ENCODE measurements at regions not wholly inside any gene's neighbourhood (a gene's known extent, or its start where the extent isn't known, plus 50 kb on each side); places are given as distances from the start of the nearest gene placed in this dataset.

- Histone ChIP-seq H3K4me2 (no peak overlapping the region), H3K27ac (no peak overlapping the region), H3K9me3 (peaks cover 2% of the 10 kb centered on the region; the same call in 1 of the 3 replicates), H3K4me3 (no peak overlapping the region), H3K4me1 (no peaks in the 10 kb centered on the region)
- POLR2A ChIA-PET: no interaction called here
- 86% methylated on average over 8 of the region's 8 CpGs for WGBS (ENCODE audit: missing lambda C conversion rate)
- FAIRE-seq (no peak), ATAC-seq (no peak), DNase-seq (ENCODE audit: low read depth in 1 of 2, low spot score in 1 of 2) (no peak)
- TF ChIP-seq MAFK (IDR thresholded peaks at IDR 0.05; ENCODE audit: partially characterized antibody): peak; percentile 95
- TF ChIP-seq POLR2AphosphoS2 (conservative IDR thresholded peaks at IDR 0.05; ENCODE audit: low read length): no peak
- TF ChIP-seq ZC3H11A (IDR thresholded peaks at IDR 0.05): no peak
- CTCF ChIA-PET: interaction anchor here (1.0 to 1.8 kb wide), 2 partner anchors 10 to 79 kb away, joined by 3 to 6 read pairs; no protein-coding TSS in a partner anchor
Measured at GRCh38 chr2:8379128-8379527, 302.7 kb upstream of the ID2 start.

- Histone ChIP-seq H3K27ac (no peak overlapping the region), H3K4me1 (no peaks in the 10 kb centered on the region), H3K4me3 (no peak overlapping the region), H3K4me2 (no peak overlapping the region), H3K9me3 (peaks cover 2% of the 10 kb centered on the region; the same call in 1 of the 3 replicates)
- DNase-seq (ENCODE audit: low read depth in 1 of 2, low spot score in 1 of 2): no peak
- ATAC-seq: no peak
- ChIA-PET CTCF (no interaction called here), POLR2A (no interaction called here)
- WGBS (ENCODE audit: missing lambda C conversion rate): 86% methylated on average over 4 of the region's 4 CpGs
- no peak for FAIRE-seq
- TF ChIP-seq RFX5 (IDR thresholded peaks at IDR 0.05): no peak
- no peak for TF ChIP-seq ZFP36 (IDR thresholded peaks at IDR 0.05; ENCODE audit: borderline replicate concordance, partially characterized antibody)
- TF ChIP-seq BHLHE40 (IDR thresholded peaks at IDR 0.05; ENCODE audit: low read depth, low read length): no peak
- no peak for TF ChIP-seq SMC3 (IDR thresholded peaks at IDR 0.05)
- TF ChIP-seq TFCP2L1 (CRISPR knock-in tag; IDR thresholded peaks at IDR 0.05): no peak
- no peak for TF ChIP-seq CBX2 (IDR thresholded peaks at IDR 0.05; ENCODE audit: borderline replicate concordance, low read depth)
- no peak for TF ChIP-seq E2F6 (IDR thresholded peaks at IDR 0.05; ENCODE audit: borderline replicate concordance, low read depth)
- no peak for TF ChIP-seq POLR2AphosphoS2 (conservative IDR thresholded peaks at IDR 0.05; ENCODE audit: low read length)
- no peak for TF ChIP-seq HDAC2 (IDR thresholded peaks at IDR 0.05)
- TF ChIP-seq NFE2L2 (conservative IDR thresholded peaks at IDR 0.05; ENCODE audit: low read length): no peak
- TF ChIP-seq USF2 (IDR thresholded peaks at IDR 0.05): no peak
- TF ChIP-seq HOXB13 (CRISPR knock-in tag; IDR thresholded peaks at IDR 0.05; ENCODE audit: low read depth): no peak
Measured at GRCh38 chr2:8379549-8379948, 302.3 kb upstream of the ID2 start.

- Histone ChIP-seq H3K4me3 (no peak overlapping the region), H3K4me2 (no peak overlapping the region), H3K27ac (no peak overlapping the region), H3K9me3 (no peaks in the 10 kb centered on the region), H3K4me1 (no peaks in the 10 kb centered on the region)
- 84% methylated on average over 6 of the region's 6 CpGs for WGBS (ENCODE audit: missing lambda C conversion rate)
- FAIRE-seq (no peak), ATAC-seq (no peak), DNase-seq (ENCODE audit: low read depth in 1 of 2, low spot score in 1 of 2) (no peak)
- ChIA-PET POLR2A (no interaction called here), CTCF (interaction anchor here (1.2 kb wide), 1 partner anchor 11 kb away, joined by 4 read pairs; no protein-coding TSS in a partner anchor)
- no peak for TF ChIP-seq EHMT2 (IDR thresholded peaks at IDR 0.05; ENCODE audit: low read depth)
- TF ChIP-seq REST (IDR thresholded peaks at IDR 0.05): no peak
- no peak for TF ChIP-seq ELK1 (IDR thresholded peaks at IDR 0.05; ENCODE audit: low read depth, low read length)
- no peak for TF ChIP-seq KDM1A (IDR thresholded peaks at IDR 0.05; ENCODE audit: low read depth)
- TF ChIP-seq ZFP36 (IDR thresholded peaks at IDR 0.05; ENCODE audit: borderline replicate concordance, partially characterized antibody): no peak
- TF ChIP-seq MAZ (IDR thresholded peaks at IDR 0.05; ENCODE audit: borderline replicate concordance, low read depth, low read length): no peak
- TF ChIP-seq NR3C1 (IDR thresholded peaks at IDR 0.05): no peak
- no peak for TF ChIP-seq KDM5A (IDR thresholded peaks at IDR 0.05)
- no peak for TF ChIP-seq GATA3 (IDR thresholded peaks at IDR 0.05; ENCODE audit: borderline replicate concordance)
- no peak for TF ChIP-seq RAD21 (conservative IDR thresholded peaks at IDR 0.05 in 1 of 2, IDR thresholded peaks at IDR 0.05 in 1 of 2)
- no peak for TF ChIP-seq CBX2 (IDR thresholded peaks at IDR 0.05; ENCODE audit: borderline replicate concordance, low read depth)
- TF ChIP-seq CEBPB (IDR thresholded peaks at IDR 0.05): no peak
- no peak for TF ChIP-seq POLR2AphosphoS2 (conservative IDR thresholded peaks at IDR 0.05; ENCODE audit: low read length)
- TF ChIP-seq SMC3 (IDR thresholded peaks at IDR 0.05): no peak
Measured at GRCh38 chr2:8380026-8380425, 301.8 kb upstream of the ID2 start.
